ENCODE measurements at regions not wholly inside any gene's neighbourhood (a gene's known extent, or its start where the extent isn't known, plus 50 kb on each side); places are given as distances from the start of the nearest gene placed in this dataset.

DNA sequence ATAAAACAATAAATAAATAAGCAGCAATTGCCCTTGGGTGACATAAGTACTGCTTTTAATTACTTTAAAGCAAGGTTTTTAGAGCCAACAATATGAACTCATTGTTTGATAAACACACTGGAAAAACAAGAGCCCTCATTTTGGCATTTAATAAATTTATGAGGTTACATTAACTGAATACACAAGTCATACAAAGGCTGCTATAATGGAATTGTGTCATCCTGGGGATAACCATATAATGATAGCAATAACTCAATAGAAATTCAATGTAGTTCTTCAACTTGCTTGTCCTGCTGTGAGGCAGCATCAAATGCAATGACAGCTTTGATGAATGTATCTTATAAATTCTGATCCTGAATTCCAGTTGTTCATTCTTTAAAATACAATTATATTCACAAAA is 1512.5 kb downstream of the STIM2 start:
- TF ChIP-seq GATA3 (IDR thresholded peaks at IDR 0.05; ENCODE audit: low read depth, low read length) = no peak
- no peak for TF ChIP-seq GATA2 (IDR thresholded peaks at IDR 0.05; ENCODE audit: low read depth, low read length)

Measured in SH-SY5Y (cell line).